NCI-H1092 treated with DMSO at 0.1 percent for 48 hours (cell line): ENCODE measurements at regions not wholly inside any gene's neighbourhood (a gene's known extent, or its start where the extent isn't known, plus 50 kb on each side); places are given as distances from the start of the nearest gene placed in this dataset.

Experiments used
- DNase-seq: peaks from one replicate; lab custom pipeline; 2025; lab: John Stamatoyannopoulos, UW

DNA sequence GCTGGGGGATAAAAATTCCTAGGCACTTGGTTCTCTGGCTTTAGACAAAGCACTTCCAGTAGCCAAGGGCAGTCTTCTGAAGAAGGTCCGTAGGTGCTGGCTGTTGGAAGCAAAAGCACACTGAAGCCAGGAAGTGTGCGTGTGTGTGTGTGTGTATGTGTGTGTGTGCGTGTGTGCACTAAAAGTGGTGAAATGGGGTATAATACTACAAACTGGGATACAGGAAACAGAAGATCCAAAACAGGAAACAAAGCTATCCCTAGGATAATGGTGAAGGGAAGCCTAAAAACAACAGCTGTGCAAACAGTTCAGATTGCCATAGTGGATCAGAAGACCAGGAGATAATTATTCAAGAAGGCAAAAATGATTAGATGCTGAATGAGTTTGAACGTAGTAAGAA, 103.4 kb downstream of the IL20RB start:
- no peak for DNase-seq

GRCh38 chr3:137062250-137062649, 104.5 kb downstream of the IL20RB start:
- DNase-seq, result no peak

GRCh38 chr3:137065381-137065780, 107.6 kb downstream of the IL20RB start:
- no peak for DNase-seq

- no peak for DNase-seq
These were observed 108.3 kb downstream of the IL20RB start for GRCh38 chr3:137066092-137066491.

DNA sequence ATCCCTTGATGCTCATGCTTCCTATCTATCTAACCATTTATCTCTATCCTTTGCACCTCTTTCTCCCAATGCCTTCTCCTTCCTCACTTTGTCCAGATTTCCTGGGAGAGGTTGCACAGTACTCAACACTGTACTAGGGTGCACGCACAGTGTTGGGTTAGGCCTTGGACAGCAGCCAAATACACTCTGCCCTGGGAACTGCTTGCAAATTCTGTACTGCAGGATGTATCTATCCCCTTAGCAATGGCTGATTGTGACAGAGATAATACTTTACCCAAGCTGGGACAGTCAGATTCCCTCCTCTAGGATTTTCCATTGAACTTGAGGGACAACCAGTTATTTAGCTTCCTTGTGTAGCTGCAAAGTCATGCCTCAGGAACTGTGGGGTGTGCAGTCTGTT, 113.3 kb downstream of the IL20RB start:
- no peak for DNase-seq

GRCh38 chr3:137075020-137075419, 117.2 kb downstream of the IL20RB start:
- no peak for DNase-seq

- DNase-seq, result no peak
These were observed 120.3 kb downstream of the IL20RB start for GRCh38 chr3:137078040-137078439.

DNA sequence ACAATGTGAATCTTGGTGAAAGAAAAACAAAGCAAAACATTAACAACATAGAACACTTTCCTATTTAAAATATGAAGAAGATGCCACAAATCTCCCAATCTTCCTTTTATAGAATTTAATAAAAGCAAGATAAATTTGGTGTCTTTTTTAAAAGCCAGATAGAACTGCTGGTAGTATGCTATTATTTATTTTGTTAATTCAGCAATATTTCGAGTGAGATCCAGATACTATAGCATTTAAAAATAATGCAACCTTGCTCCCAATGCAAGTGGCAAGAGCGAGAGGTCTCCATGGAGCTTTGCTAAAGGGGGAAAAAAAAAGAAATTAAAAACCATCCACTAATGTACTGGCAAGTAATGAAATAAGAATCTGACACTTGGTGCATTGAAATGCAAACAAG, 121.8 kb downstream of the IL20RB start:
- no peak for DNase-seq

DNA sequence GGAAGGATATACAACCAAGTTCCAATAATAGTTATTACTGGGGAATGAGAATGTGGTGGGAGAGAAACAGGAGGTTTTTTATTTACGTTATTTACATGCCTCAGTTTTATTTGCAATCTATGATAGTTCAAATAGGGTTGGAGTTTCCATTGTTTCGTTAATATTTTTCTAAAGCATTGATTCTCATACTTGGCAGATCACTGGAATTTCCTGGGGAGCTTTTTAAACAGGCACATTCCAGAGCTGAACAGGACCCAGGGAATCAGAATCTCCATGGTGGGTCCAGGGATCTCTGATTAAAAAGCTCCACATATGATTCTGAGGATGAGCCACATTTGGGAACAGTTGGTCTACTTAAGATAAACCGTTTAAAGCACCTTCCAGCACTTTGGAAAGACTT, 123.9 kb downstream of the IL20RB start:
- DNase-seq, result no peak

- DNase-seq, result no peak
These were observed 125.0 kb downstream of the IL20RB start for GRCh38 chr3:137082763-137083162.

DNA sequence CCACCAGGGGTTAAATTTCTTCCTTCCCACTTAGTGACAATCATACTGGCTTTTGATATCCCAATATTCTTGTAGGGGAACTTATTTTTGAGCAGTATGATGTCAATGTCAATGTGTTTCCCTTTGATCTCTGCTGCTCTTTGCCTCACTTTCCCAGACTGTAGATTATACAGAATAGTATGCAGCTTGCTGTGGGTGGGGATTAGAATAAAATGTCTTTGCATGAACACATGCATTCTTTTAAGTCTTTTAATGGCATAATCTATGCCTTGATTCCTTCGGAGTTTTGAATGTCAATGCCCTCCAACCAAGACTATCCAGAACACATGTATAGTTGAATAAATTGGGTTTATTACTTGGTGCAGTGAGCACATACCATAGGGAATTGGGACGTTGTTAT, 125.5 kb downstream of the IL20RB start:
- DNase-seq, result no peak

- DNase-seq, result no peak
These were observed 126.8 kb downstream of the IL20RB start for GRCh38 chr3:137084586-137084985.

- no peak for DNase-seq
These were observed 139.6 kb downstream of the IL20RB start for GRCh38 chr3:137097386-137097785.

- no peak for DNase-seq
These were observed 140.1 kb downstream of the IL20RB start for GRCh38 chr3:137097852-137098251.

DNA sequence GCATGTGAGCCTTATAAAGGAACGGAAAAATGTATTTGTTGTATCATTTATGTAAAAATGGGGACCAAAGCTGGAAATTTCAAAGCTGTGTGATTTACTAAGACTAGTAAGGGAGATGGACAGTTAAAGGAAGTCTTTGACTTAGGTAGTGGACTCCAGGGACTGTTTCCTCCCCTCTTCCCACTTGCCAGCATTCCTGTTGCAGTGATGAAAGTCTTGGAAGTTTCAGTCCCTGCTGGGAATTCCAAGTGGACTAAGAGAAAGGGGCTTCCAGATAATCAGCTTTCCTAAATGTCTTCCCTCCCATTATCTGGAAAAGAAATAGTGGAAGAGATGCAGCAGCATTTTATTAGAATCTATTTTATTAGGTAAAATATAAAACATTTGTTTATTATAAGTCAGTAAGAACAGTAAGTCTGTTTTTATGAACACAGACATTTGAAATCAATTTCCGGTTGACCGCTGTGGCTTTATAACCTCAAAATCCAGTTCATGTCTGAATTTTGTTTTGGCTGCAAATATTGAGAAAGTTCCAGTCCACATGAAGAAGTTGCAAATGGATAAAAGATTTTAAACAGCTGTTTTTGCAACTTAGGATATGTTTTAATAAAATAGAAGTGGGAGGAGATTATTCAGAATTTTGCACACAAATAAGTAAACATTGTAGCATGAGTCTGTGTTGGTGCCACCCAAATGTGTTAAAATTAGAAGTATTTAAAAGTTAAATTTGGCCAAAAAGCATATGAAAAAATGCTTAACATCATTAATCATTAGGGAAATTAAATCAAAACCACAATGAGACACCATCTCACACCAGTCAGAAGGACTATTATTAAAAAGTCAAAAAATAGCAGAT, 141.8 kb downstream of the IL20RB start:
- no peak for DNase-seq

DNA sequence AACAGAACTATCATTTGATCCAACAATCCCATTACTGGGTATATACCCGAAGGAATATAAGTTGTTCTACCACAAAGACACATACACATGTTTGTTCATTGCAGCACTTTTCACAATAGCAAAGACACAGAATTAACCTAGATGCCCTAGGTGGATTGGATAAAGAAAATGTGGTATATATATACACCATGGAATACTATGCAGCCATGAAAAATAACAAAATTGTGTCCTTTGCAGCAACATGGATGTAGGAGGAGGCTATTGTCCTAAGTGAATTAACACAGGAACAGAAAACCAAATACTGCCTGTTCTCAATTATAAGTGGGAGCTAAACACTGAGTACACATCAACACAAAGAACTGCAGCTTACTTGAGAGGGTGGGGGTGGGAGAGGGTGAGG, 142.5 kb downstream of the IL20RB start:
- no peak for DNase-seq

- peak; percentile 25 for DNase-seq
These were observed 146.0 kb downstream of the IL20RB start for GRCh38 chr3:137103739-137104138.

GRCh38 chr3:137105277-137105977, 147.6 kb downstream of the IL20RB start:
- DNase-seq, result peak; percentile 67

DNA sequence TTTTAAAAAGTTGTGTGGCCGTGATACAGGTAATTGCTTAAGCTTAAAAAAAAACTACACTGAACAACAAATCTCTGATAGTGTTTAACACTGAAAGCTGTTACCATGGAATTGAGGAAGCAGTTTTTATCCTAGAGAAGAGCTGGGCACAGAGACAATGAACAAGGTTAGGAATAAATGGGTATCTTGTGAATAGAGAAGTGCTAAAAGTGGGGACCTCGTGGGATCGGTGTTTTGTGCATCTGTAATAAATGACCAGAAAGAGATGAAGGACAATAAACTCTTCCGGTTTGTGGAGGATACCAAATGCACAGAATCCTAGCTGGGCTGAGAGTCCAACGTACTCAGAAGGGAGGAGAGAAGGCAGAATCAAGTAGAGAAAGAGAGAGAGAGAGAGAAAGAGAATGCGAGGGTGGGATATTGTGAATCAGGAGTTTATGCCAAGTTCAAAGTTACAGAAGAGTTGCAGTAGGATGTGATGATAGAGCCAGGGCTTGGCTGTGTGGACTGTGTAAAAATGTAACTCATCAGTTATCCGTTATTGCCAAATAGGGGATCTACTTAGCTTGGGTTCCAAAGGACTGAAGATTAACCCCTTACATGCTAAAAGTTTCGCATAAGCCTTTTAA, 148.9 kb downstream of the IL20RB start:
- DNase-seq, result no peak

GRCh38 chr3:137108699-137109440, 151.1 kb downstream of the IL20RB start:
- DNase-seq, result no peak

DNA sequence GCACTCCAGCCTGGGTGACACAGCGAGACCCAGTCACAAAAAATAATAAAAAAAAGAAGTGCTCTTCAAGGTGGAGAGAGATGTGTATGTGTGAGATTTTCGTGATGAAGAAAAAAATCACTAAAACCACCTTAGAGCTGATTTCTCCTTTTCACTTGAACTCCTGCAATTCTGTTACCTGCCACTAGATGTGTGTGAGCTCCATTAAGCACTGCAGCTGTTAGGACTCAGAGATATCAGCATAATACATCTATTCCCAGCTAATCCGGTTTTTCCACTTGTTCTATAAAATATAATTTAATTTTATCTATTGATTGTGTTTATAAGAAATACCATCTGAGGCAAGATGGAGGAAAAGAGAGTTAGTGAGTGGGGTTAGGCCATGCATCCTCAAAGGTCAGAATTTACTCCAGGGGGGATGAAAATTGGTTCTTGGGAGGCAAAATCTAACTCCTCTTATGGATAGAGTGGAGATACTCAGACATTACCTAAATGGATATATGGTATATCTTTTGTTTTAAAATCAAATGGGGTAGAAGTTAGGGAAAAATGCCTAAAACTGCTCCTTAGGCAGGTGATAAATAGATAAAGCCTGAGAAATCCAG, 152.7 kb downstream of the IL20RB start:
- peak; percentile 34 for DNase-seq

DNA sequence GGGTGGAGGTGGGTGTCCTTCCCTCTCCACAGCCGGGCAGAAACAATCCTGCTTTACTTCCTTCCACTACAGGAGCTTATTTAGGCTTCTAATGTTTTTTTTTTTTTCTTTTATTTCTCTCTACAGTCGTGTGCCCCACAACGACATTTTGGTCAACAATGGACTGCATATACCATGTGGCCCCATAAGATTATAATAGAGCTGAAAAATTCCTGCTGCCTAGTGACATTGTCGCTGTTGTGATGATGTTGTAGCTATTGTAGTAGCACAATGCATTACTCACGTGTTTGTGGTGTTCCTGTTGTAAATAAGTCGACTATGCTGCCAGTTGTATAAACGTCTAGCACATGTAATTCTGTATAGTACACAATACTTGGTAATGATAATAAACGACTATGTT, 153.7 kb downstream of the IL20RB start:
- no peak for DNase-seq
